Smooth muscle cell (in vitro differentiated cells): ENCODE measurements at regions not wholly inside any gene's neighbourhood (a gene's known extent, or its start where the extent isn't known, plus 50 kb on each side); places are given as distances from the start of the nearest gene placed in this dataset.

Experiments
- DNase-seq: peaks from one replicate; lab custom pipeline; 2025; ENCODE audit not compliant: unreplicated experiment; lab: John Stamatoyannopoulos, UW
- H2AFZ ChIP-seq: fragments of 200-600 bp; sonication (generic); 2 replicates; pipeline ENCODE4 v1.6.0; 2016; ENCODE audit warnings: antibody characterized with exemption, low read depth, mild to moderate bottlenecking
- H3F3A ChIP-seq: fragments of 200-600 bp; sonication (generic); 2 replicates; pipeline ENCODE4 v1.6.0; 2017; ENCODE audit warnings: antibody characterized with exemption, low read depth
- H3K27ac ChIP-seq: fragments of 200-600 bp; sonication (generic); 2 replicates; pipeline ENCODE4 v1.5.1; 2016; ENCODE audit warnings: low read depth, mild to moderate bottlenecking
- H3K27me3 ChIP-seq: fragments of 200-600 bp; sonication (generic); 2 replicates; pipeline ENCODE4 v1.6.1; 2016; ENCODE audit warnings: low read depth, mild to moderate bottlenecking
- H3K36me3 ChIP-seq: fragments of 200-600 bp; sonication (generic); 2 replicates; pipeline ENCODE4 v1.5.1; 2016; ENCODE audit warnings: low read depth
- H3K4me1 ChIP-seq: fragments of 200-600 bp; sonication (generic); 2 replicates; pipeline ENCODE4 v1.5.1; 2016; ENCODE audit warnings: low read depth
- H3K4me2 ChIP-seq: fragments of 200-600 bp; sonication (generic); 2 replicates; pipeline ENCODE4 v1.6.0; 2016; ENCODE audit warnings: mild to moderate bottlenecking
- H3K4me3 ChIP-seq: fragments of 200-600 bp; sonication (generic); 2 replicates; pipeline ENCODE4 v1.5.1; 2016; ENCODE audit warnings: mild to moderate bottlenecking
- H3K79me2 ChIP-seq: fragments of 200-600 bp; sonication (generic); 2 replicates; pipeline ENCODE4 v1.6.0; 2016; ENCODE audit warnings: low read depth, mild to moderate bottlenecking
- H3K9ac ChIP-seq: fragments of 200-600 bp; sonication (generic); 2 replicates; pipeline ENCODE4 v1.6.0; 2016; ENCODE audit warnings: low read depth
- H3K9me3 ChIP-seq: fragments of 200-600 bp; sonication (generic); replicated peaks from 2 replicates; pipeline ENCODE4 v1.5.1; 2016; ENCODE audit warnings: low read depth
- H4K20me1 ChIP-seq: fragments of 200-600 bp; sonication (generic); 2 replicates; pipeline ENCODE4 v1.6.0; 2016; ENCODE audit warnings: low read depth
- CTCF ChIP-seq: fragments of 200-600 bp; sonication (generic); IDR thresholded peaks from 2 replicates; pipeline ENCODE4 v1.5.1; 2017; ENCODE audit warnings: borderline replicate concordance, mild to moderate bottlenecking, antibody characterized with exemption; ENCODE audit not compliant: insufficient read depth, poor library complexity, severe bottlenecking
- WGBS: methylation state at CpG from one replicate; pipeline ENCODE4 v1.1.7; 2016; ENCODE audit warnings: low lambda C conversion rate; 5-methylcytosine and 5-hydroxymethylcytosine counted together

- Histone ChIP-seq H4K20me1 (no peaks in the 10 kb centered on the region), H3K4me2 (no peak overlapping the region), H3K4me1 (no peaks in the 10 kb centered on the region), H3K9me3 (no peaks in the 10 kb centered on the region), H3K4me3 (no peak overlapping the region), H3K9ac (no peak overlapping the region), H2AFZ (no peak overlapping the region), H3K79me2 (no peaks in the 10 kb centered on the region), H3K36me3 (no peaks in the 10 kb centered on the region), H3F3A (no peaks in the 10 kb centered on the region), H3K27ac (no peak overlapping the region), H3K27me3 (no peaks in the 10 kb centered on the region)
- TF ChIP-seq CTCF: no peak
- no peak for DNase-seq
- WGBS: 85% methylated on average over 2 of the region's 2 CpGs
Observed at GRCh38 chr14:76974365-76974764, 54.1 kb downstream of the IRF2BPL start.

- TF ChIP-seq CTCF: no peak
Observed at GRCh38 chr14:76971549-76971948, 57.0 kb downstream of the IRF2BPL start.

GRCh38 chr14:76968621-76969063 lies 59.9 kb downstream of the IRF2BPL start:
- no peak for DNase-seq
- Histone ChIP-seq H3K4me2 (no peak overlapping the region), H3K9ac (no peak overlapping the region), H3K36me3 (no peaks in the 10 kb centered on the region), H3K79me2 (no peaks in the 10 kb centered on the region), H3K9me3 (no peaks in the 10 kb centered on the region), H3K27me3 (no peaks in the 10 kb centered on the region), H3K4me3 (no peak overlapping the region), H2AFZ (no peak overlapping the region), H4K20me1 (no peaks in the 10 kb centered on the region), H3K27ac (no peak overlapping the region), H3K4me1 (no peaks in the 10 kb centered on the region), H3F3A (no peaks in the 10 kb centered on the region)
- TF ChIP-seq CTCF: no peak
- WGBS: 73% methylated on average over 16 of the region's 16 CpGs

More at GRCh38 chr14:76971549-76971948, 57.0 kb downstream of the IRF2BPL start:
- Histone ChIP-seq H3F3A (no peaks in the 10 kb centered on the region), H3K27me3 (no peaks in the 10 kb centered on the region), H3K9me3 (no peaks in the 10 kb centered on the region), H3K4me3 (no peak overlapping the region), H3K4me2 (no peak overlapping the region), H3K36me3 (no peaks in the 10 kb centered on the region), H3K9ac (no peak overlapping the region), H3K4me1 (no peaks in the 10 kb centered on the region), H3K79me2 (no peaks in the 10 kb centered on the region), H4K20me1 (no peaks in the 10 kb centered on the region), H2AFZ (no peak overlapping the region), H3K27ac (no peak overlapping the region)
- no peak for DNase-seq
- WGBS: 73% methylated on average over 6 of the region's 6 CpGs

- Histone ChIP-seq H2AFZ (no peak overlapping the region), H3K27me3 (no peaks in the 10 kb centered on the region), H3K4me3 (no peak overlapping the region), H4K20me1 (no peaks in the 10 kb centered on the region), H3K4me1 (no peaks in the 10 kb centered on the region), H3K79me2 (no peaks in the 10 kb centered on the region), H3F3A (no peaks in the 10 kb centered on the region), H3K4me2 (no peak overlapping the region), H3K9me3 (no peaks in the 10 kb centered on the region), H3K9ac (no peak overlapping the region), H3K36me3 (no peaks in the 10 kb centered on the region), H3K27ac (no peak overlapping the region)
- TF ChIP-seq CTCF: no peak
- DNase-seq: no peak
- WGBS: 93% methylated on average over 7 of the region's 7 CpGs
Observed at GRCh38 chr14:76967788-76968187, 60.7 kb downstream of the IRF2BPL start.
